HG03159 (cell line): ENCODE measurements at regions not wholly inside any gene's neighbourhood (a gene's known extent, or its start where the extent isn't known, plus 50 kb on each side); places are given as distances from the start of the nearest gene placed in this dataset.
"Not testable (repeated sequence)": the region's sequence is repeated elsewhere in the genome, so short reads cannot be mapped to it uniquely, and the experiment has no call there.

ENCODE experiments used
- ATAC-seq: cut with Tn5 transposase; IDR thresholded peaks from one replicate; pipeline ENCODE4 v1.9.1; 2021; ENCODE audit warnings: mild to moderate bottlenecking, moderate library complexity; ENCODE audit not compliant: unreplicated experiment

DNA sequence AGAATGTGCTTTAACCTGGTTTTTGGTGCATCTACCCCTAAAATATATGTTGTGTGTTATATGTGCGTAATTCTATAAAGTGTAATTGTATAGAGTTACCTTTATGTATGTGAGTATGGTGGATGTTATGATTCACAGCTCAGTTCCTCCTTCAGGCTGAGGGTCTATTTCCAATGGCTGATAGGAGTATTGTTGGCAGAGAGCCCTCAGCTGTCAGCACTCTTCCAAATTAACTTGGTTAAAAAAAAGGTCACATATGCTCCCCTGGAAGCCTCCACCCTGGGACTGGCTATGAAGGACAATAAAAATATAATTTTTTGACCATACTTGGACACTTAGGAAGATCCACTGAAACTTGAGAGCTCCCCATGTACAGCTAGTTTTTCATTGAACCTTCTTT is 250.4 kb upstream of the CDH12 start:
- ATAC-seq: no peak

DNA sequence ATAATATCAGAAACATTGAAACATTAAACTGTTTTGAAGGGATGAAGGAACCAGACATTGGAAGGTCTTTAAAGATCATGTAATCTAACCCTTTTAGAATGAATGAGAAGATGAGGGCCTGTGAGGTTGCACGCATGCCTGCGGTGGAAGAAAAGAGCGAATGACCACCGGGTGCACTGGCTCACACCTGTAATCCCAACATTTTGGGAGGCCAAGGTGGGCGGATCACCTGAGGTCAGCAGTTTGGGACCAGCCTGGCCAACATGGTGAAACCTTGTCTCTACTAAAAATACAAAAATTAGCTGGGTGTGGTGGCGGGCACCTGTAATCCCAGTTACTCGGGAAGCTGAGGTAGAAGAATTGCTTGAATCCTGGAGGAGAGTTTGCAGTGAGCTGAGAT is 242.3 kb upstream of the CDH12 start:
- not testable (repeated sequence) for ATAC-seq

GRCh38 chr5:23089286-23089685 is 236.1 kb upstream of the CDH12 start:
- no peak for ATAC-seq

DNA sequence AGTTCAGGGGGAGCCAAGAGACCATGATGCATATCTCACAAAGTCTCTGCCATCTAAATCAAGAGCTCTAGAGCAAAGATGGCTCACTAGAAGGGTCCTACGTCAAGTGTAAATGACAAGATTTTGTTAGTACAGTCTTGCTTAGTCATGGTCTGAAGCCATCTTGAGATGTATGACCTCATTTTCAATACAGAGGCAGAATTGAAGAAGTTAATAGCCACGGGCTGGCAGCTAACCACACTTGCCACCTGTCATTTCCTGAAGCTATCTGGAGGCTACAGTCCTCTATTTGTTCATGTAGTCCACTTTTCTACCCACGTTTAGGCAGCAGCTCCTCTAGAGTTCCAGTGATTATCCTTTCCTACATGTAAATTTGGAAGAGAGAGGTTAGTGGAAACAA is 231.7 kb upstream of the CDH12 start:
- no peak for ATAC-seq

GRCh38 chr5:23072179-23072578 is 219.0 kb upstream of the CDH12 start:
- ATAC-seq: no peak

DNA sequence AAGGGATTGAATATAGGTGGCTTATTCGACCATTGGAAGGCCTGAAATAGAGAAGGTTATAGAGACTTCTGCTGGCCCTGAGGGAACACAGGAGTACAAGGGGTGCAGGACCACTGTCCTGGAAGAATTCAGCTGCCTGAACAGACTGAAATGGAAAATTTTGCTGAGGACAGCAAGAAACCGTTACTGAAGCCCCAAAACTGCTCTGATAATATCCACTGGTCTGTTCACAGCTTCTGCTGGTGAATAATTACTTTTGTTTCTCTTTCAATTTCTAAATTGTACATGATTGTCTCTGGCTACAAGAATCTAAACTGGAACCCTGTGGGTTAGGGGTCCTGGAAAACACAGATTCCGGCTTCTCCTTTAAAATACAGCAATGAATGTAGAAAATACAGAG is 218.5 kb upstream of the CDH12 start:
- no peak for ATAC-seq

GRCh38 chr5:23064710-23065109 is 211.6 kb upstream of the CDH12 start:
- no peak for ATAC-seq

GRCh38 chr5:23053846-23054245 is 200.7 kb upstream of the CDH12 start:
- no peak for ATAC-seq

- no peak for ATAC-seq
Measured at GRCh38 chr5:23042226-23042625, 189.1 kb upstream of the CDH12 start.

GRCh38 chr5:23035555-23036090 is 182.5 kb upstream of the CDH12 start:
- ATAC-seq: no peak

DNA sequence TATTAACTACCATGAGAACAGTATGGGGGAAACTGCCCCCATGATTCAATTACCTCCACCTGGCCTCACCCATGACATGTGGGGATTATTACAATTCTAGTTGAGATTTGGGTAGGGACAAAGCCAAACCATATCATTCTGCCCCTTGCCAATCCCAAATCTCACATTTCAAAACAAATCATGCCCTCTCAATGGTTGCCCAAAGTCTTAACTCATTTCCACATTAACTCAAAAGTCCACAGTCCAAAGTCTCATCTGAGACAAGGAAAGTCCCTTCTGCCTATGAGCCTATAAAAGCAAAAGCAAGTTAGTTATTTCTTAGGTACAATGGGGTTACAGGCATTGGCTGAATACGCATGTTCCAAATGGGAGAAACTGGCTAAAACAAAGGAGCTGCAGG is 180.7 kb upstream of the CDH12 start:
- no peak for ATAC-seq

DNA sequence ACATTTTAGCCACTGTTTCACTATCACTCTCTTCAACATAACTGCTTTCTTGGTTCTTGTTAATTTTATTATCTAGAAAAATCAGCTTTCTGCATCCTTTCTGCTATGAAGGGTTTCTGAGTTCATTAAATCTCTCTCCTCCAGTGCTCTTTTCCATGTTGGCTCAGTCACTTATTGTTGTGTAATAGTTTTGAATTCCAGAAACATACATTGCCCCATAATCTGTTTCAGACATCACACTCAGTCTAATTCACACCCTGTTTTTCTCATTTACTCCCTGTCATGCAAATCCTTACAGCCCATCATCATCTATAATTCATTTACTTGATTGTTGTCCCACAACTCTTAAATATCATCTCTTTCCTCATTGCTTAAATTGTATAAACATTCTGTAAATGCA is 176.1 kb upstream of the CDH12 start:
- no peak for ATAC-seq

DNA sequence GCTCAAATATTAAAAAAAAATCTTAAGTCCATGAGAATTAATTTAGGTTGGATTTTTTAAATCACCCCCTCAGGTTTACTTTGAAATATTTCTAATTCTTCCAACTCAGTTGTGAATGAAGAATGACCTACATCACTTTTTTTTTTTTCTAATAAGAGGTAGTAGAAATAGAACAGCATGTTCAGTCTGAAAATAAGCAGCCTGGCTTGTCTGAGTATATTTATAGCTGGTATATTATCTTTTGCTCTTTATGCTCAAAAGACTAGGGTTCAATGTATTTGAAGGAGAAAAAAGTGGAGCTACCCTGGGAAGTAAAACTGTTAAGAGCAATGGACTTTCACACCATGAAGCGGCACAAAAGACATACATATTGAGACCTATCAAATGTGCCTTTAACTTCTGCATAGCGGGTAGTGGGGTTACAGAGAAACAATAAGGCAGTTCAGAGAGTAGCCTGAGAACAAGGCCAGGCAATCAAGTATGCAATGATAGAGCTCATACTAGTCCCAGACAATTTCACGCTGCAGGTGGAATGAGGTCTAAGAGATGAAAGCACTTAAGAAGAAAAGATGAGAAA is 175.4 kb upstream of the CDH12 start:
- no peak for ATAC-seq

DNA sequence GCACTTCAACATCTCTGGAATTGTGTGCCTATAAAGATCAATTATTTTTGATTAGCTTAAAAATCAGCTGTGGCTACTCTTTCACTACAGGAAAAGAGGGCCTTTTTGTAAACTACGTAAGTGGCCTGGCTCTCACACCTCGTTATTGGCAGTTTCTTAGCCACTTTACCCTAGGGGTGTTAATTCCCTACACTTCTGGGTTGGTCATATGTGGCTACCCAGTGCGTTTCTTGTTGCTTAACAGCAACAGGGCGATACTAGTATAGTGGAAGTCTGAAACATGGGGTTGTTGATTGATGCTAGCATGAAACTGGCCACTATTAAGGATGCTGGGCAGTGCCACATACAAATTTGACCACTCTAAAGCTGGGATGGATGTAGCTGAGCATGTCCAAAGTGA is 174.7 kb upstream of the CDH12 start:
- ATAC-seq: no peak

- no peak for ATAC-seq
Measured at GRCh38 chr5:23027331-23027730, 174.2 kb upstream of the CDH12 start.

DNA sequence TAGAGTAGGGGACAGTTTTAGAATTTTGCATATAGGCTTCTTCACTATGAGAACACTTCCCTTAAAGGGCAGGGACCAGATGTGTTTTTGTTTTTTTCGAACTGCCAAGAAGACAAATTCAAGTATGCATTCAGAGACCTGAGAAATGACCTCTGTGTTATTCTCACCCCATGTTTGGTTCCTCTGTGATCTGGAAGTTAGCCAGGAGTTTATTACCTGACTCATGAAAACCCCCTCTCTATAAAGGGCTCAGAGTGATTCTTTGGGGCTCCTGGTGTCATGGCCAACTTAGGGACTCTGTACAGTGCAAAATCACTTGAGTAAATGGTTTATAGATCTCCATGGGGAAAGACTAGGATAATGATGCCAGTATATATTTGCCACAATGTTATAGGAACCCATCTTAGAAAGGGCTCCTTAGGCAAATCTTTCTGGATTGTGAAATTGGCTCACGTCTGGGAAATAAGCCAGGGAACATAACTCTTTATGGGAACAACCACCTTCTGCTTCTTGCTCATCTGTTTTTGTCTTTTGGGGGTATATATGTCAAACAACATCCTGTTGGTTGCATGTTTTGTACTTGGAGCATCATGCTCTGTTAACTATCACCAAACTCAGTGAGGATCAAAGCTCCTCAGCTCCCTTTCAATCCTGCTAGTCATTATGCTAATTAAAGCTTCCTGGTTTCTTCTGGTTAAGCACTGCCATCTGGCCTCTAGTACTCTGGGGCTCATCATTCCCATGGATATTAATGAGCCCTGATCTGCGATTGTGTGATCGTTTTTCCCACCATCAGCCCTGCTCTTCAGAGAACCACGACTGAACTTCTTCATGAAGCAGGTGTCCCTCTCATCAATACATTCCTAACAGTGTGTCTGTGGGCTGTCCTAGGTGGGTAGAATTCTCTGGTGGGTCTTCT is 173.4 kb upstream of the CDH12 start:
- ATAC-seq: no peak

- ATAC-seq: no peak
Measured at GRCh38 chr5:23025629-23026233, 172.6 kb upstream of the CDH12 start.

- ATAC-seq: no peak
Measured at GRCh38 chr5:23024470-23024869, 171.3 kb upstream of the CDH12 start.

GRCh38 chr5:23014825-23015224 is 161.7 kb upstream of the CDH12 start:
- no peak for ATAC-seq

GRCh38 chr5:23014266-23014665 is 161.1 kb upstream of the CDH12 start:
- ATAC-seq: no peak

DNA sequence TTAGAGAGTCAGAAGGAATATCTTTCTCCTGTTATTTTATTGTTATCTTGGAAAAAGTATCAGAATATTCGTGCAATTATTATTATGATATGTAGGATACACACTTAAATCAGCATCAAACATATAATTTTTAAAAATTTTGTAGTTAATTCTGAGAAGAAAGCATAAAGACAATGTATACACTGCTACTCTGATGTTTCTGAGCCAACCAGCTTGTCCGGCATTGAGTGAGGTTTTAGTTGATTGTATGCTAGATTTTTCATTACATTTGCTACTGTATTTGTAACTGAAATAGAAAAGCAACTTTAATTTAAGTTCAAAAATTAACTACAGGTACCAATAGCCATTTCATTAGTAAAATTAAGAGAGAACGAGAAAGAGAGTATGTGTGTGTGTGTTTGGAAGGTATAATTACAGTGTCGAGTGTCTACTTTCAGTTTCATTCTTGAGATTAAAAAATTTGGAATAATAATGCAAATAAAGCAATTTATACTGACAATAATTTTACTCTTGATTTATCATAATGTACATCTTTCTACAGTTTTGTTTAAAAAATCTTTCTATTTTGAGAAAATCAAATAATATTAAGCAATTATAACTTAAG is 160.4 kb upstream of the CDH12 start:
- ATAC-seq: no peak
